HFF-Myc (cell line): ENCODE measurements at regions not wholly inside any gene's neighbourhood (a gene's known extent, or its start where the extent isn't known, plus 50 kb on each side); places are given as distances from the start of the nearest gene placed in this dataset.
"Not testable (repeated sequence)": the region's sequence is repeated elsewhere in the genome, so short reads cannot be mapped to it uniquely, and the experiment has no call there.

Experiments
- DNase-seq: peaks from one replicate; pipeline ENCODE4 v3.0.0-alpha.2; 2011; ENCODE audit warnings: low read depth; ENCODE audit errors: extremely low read depth
- H3K4me3 ChIP-seq: replicated peaks from 2 replicates; pipeline ENCODE4 v1.5.1; 2011; ENCODE audit warnings: low read depth, mild to moderate bottlenecking, control low read depth, low read length
- TF ChIP-seq, protein P1 (sequence below): IDR thresholded peaks from 2 replicates; pipeline ENCODE4 v1.5.1; 2012; ENCODE audit warnings: mild to moderate bottlenecking, low read depth, low read length, control low read depth; ENCODE audit errors: missing control alignments

DNA sequence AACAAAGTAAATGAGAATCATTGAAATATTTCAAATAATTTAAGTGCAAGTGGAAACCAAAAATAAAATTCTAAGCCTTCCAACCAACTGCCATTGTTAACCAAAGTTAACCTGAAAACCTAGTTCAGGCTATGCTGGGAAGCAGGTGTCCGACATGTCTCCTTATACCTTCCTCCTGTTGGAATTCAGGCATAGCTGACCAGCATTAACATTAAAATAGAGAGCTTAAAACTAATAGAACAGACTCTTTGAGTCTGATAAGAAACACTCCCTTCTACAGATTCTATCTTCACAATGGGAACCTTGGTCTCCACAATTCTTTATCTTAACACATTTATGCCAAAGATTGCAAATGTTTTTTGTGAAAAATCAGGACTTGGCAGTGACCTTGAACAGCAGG lies 1004.9 kb upstream of the NRXN1 start:
- H3K4me3 ChIP-seq: no peak overlapping the region
- no peak for DNase-seq
- TF ChIP-seq, protein P1, sequence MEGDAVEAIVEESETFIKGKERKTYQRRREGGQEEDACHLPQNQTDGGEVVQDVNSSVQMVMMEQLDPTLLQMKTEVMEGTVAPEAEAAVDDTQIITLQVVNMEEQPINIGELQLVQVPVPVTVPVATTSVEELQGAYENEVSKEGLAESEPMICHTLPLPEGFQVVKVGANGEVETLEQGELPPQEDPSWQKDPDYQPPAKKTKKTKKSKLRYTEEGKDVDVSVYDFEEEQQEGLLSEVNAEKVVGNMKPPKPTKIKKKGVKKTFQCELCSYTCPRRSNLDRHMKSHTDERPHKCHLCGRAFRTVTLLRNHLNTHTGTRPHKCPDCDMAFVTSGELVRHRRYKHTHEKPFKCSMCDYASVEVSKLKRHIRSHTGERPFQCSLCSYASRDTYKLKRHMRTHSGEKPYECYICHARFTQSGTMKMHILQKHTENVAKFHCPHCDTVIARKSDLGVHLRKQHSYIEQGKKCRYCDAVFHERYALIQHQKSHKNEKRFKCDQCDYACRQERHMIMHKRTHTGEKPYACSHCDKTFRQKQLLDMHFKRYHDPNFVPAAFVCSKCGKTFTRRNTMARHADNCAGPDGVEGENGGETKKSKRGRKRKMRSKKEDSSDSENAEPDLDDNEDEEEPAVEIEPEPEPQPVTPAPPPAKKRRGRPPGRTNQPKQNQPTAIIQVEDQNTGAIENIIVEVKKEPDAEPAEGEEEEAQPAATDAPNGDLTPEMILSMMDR: no peak

DNA sequence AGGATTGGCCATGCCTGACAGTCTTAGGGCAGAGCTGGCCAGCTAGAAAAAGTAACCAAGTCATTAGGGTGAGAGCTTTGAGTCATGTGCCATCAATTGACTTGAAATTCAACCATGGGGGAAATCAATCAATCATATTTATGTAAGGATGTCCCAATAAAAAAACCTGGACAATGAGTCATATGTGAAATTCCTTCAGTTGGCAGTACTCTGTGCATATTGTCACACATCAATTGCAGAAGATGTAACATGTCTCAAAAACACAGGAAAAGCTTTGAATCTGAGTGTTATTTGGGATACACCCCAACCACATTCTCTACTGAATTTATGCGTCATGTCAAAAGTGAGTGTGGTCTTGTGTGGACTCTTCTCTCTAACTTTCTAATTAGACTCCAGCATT lies 1004.1 kb upstream of the NRXN1 start:
- H3K4me3 ChIP-seq: no peak overlapping the region
- no peak for DNase-seq
- TF ChIP-seq, protein P1: no peak

DNA sequence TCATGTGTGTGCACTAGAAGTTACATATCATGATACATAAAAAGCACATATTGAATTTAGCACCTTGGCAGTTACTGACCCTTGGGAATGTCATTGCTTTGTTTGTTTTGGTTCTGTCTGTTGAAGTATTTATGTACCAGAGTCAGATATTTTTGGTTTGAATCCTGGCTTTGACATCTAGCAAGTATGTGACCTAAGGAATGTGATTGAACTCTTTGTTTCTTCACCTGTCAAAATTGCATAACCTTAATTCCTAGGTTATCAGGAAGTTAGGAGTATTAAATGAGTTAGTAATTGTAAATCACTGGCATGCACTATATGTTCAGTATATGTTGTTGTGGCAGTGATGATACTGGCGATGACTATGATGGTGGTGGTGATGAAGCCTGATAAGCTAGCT lies 1003.5 kb upstream of the NRXN1 start:
- DNase-seq: no peak

DNA sequence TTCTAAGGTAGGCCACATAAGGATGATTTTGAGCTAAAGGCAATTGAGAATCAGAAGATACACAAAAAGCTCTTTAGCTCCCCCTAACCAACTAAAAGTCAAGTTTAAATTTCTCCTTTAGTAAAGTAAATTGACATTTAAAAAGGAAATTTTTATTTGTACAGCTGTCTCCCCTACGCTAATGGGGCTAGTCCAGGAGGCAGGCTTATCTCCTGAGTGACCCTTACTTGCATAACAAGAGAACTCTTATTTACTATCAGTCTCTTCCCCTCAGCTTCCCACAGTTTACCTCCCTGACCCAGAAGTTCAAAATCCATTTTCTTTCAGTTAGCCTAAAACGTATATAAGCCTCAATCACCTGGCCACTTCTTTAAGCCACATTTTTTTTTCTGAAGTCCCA lies 1002.8 kb upstream of the NRXN1 start:
- no peak overlapping the region for H3K4me3 ChIP-seq
- DNase-seq: no peak
- TF ChIP-seq, protein P1: no peak

More for the DNA sequence above, 1003.5 kb upstream of the NRXN1 start:
- TF ChIP-seq, protein P1: no peak
- no peak overlapping the region for H3K4me3 ChIP-seq

DNA sequence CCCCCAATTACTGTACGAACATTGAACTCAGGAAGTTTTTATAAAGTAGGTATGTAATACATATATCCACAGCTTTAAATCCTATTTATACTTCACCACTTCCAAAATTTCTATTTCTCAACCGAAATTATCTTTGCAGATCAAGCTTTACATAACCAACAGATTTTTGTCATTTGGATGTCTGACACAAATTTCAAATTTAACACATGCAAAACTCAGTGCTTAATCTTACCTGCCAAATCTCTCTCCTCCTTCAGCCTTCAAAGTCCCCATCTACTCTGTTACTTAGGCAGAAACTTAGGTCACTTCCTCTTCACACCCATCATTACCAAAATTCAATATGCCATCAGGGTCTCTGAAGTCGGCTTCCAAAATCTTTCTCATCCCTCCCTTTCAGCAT lies 990.1 kb upstream of the NRXN1 start:
- TF ChIP-seq, protein P1: no peak
- no peak for DNase-seq
- H3K4me3 ChIP-seq: no peak overlapping the region

DNA sequence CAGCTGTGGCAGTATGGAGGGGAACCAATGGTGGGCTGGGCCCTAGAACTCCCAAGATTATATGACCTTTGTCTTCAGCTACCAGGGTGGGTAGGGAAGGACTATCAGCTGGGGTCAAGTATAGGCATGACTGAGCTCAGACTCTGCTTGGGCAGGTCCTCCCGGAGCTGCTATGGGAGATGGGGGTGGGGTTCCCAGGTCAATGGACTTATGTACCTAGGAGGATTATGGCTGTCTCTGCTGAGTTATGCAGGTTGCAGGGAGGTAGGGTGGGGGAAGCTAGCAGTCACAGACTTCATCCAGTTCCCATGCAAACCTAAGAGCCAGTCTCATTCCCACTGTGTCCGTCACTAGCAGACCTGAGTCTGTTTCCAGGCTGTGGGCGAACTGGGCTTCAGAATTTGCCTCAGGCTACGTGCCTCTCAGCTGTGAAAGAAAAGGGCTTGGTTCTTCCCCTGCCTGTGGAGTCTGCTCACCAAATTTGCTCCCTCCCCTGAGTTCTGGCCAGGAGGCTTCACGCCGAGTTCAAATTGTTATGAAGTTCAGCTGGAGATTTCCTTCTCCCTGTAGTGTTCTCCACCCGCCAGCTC lies 985.8 kb upstream of the NRXN1 start:
- TF ChIP-seq, protein P1: no peak
- H3K4me3 ChIP-seq: no peak overlapping the region
- no peak for DNase-seq

DNA sequence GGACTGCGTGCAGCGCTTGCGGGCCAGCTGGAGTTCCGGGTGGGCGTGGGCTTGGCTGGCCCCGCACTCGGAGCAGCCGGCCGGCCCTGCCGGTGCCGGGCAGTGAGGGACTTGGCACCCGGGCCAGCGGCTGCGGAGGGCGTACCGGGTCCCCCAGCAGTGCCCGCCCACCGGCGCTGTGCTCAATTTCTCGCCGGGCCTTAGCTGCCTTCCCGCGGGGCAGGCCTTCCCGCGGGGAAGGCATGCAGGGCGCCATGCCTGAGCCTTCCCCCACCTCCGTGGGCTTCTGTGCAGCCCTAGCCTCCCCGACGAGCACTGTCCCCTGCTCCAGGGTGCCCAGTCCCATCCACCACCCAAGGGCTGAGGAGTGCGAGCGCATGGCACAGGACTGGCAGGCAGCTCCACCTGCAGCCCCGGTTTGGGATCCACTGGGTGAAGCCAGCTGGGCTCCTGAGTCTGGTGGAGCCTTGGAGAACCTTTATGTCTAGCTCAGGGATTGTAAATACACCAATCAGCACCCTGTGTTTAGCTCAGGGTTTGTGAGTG lies 975.0 kb upstream of the NRXN1 start:
- H3K4me3 ChIP-seq, DNase-seq: not testable (repeated sequence)
